HUES48 (cell line): ENCODE measurements at regions not wholly inside any gene's neighbourhood (a gene's known extent, or its start where the extent isn't known, plus 50 kb on each side); places are given as distances from the start of the nearest gene placed in this dataset.

Experiments
- H3K27ac ChIP-seq: one replicate; pipeline ENCODE4 v1.7.0; 2013; ENCODE audit warnings: low read depth, low read length, inconsistent platforms
- H3K27me3 ChIP-seq: 2 replicates; pipeline ENCODE4 v1.6.1; 2013; ENCODE audit warnings: mild to moderate bottlenecking, low read length; ENCODE audit not compliant: control insufficient read depth, insufficient read depth
- H3K36me3 ChIP-seq: 2 replicates; pipeline ENCODE4 v1.6.1; 2013; ENCODE audit warnings: low read length; ENCODE audit not compliant: control insufficient read depth, insufficient read depth
- H3K4me1 ChIP-seq: 2 replicates; pipeline ENCODE4 v1.6.1; 2013; ENCODE audit warnings: mild to moderate bottlenecking, low read length; ENCODE audit not compliant: control insufficient read depth, insufficient read depth
- H3K4me3 ChIP-seq: 2 replicates; pipeline ENCODE4 v1.5.1; 2013; ENCODE audit warnings: mild to moderate bottlenecking, low read depth, low read length
- H3K9ac ChIP-seq: 2 replicates; pipeline ENCODE4 v1.6.1; 2013; ENCODE audit warnings: mild to moderate bottlenecking, low read depth, low read length, moderate library complexity
- H3K9me3 ChIP-seq: 2 replicates; pipeline ENCODE4 v1.6.1; 2013; ENCODE audit warnings: low read length; ENCODE audit not compliant: control insufficient read depth, insufficient read depth

- Histone ChIP-seq H3K4me1 (no peaks in the 10 kb centered on the region), H3K27ac (no peak overlapping the region), H3K27me3 (no peaks in the 10 kb centered on the region), H3K36me3 (no peaks in the 10 kb centered on the region), H3K9me3 (no peaks in the 10 kb centered on the region), H3K4me3 (no peak overlapping the region), H3K9ac (no peak overlapping the region)
Observed at GRCh38 chr10:106254071-106254470, 910.4 kb downstream of the SORCS1 start.

- Histone ChIP-seq H3K9me3 (no peaks in the 10 kb centered on the region), H3K4me1 (no peaks in the 10 kb centered on the region), H3K36me3 (no peaks in the 10 kb centered on the region), H3K27me3 (no peaks in the 10 kb centered on the region), H3K4me3 (no peak overlapping the region), H3K27ac (no peak overlapping the region), H3K9ac (no peak overlapping the region)
Observed at GRCh38 chr10:106252541-106252940, 912.0 kb downstream of the SORCS1 start.

- no peak overlapping the region for H3K4me3 ChIP-seq
Observed at GRCh38 chr10:106251573-106251972, 912.9 kb downstream of the SORCS1 start.

GRCh38 chr10:106242301-106242700, 922.2 kb downstream of the SORCS1 start:
- H3K4me1 ChIP-seq, result no peaks in the 10 kb centered on the region
- H3K4me3 ChIP-seq, result no peak overlapping the region
- H3K36me3 ChIP-seq, result no peaks in the 10 kb centered on the region
- H3K9me3 ChIP-seq, result no peaks in the 10 kb centered on the region
- H3K27me3 ChIP-seq, result no peaks in the 10 kb centered on the region
- no peak overlapping the region for H3K9ac ChIP-seq
- H3K27ac ChIP-seq, result no peak overlapping the region

More at GRCh38 chr10:106251573-106251972, 912.9 kb downstream of the SORCS1 start:
- Histone ChIP-seq H3K9me3 (no peaks in the 10 kb centered on the region), H3K27ac (no peak overlapping the region), H3K36me3 (no peaks in the 10 kb centered on the region), H3K9ac (no peak overlapping the region), H3K4me1 (no peaks in the 10 kb centered on the region), H3K27me3 (no peaks in the 10 kb centered on the region)

- Histone ChIP-seq H3K27ac (no peak overlapping the region), H3K4me1 (no peaks in the 10 kb centered on the region), H3K9ac (no peak overlapping the region), H3K36me3 (no peaks in the 10 kb centered on the region), H3K4me3 (no peak overlapping the region), H3K9me3 (no peaks in the 10 kb centered on the region), H3K27me3 (no peaks in the 10 kb centered on the region)
Observed at GRCh38 chr10:106226828-106227227, 937.7 kb downstream of the SORCS1 start.

GRCh38 chr10:106226142-106226541, 938.4 kb downstream of the SORCS1 start:
- H3K9ac ChIP-seq, result no peak overlapping the region
- no peak overlapping the region for H3K27ac ChIP-seq
- no peaks in the 10 kb centered on the region for H3K4me1 ChIP-seq
- H3K27me3 ChIP-seq, result no peaks in the 10 kb centered on the region
- H3K36me3 ChIP-seq, result no peaks in the 10 kb centered on the region
- H3K4me3 ChIP-seq, result no peak overlapping the region
- H3K9me3 ChIP-seq, result no peaks in the 10 kb centered on the region

GRCh38 chr10:106224676-106225075, 939.8 kb downstream of the SORCS1 start:
- Histone ChIP-seq H3K9me3 (no peaks in the 10 kb centered on the region), H3K27me3 (no peaks in the 10 kb centered on the region), H3K4me1 (no peaks in the 10 kb centered on the region), H3K4me3 (no peak overlapping the region), H3K27ac (no peak overlapping the region), H3K9ac (no peak overlapping the region), H3K36me3 (no peaks in the 10 kb centered on the region)

- no peaks in the 10 kb centered on the region for H3K4me1 ChIP-seq
Observed at GRCh38 chr10:106217627-106218026, 946.9 kb downstream of the SORCS1 start.

GRCh38 chr10:106216085-106216484, 948.4 kb downstream of the SORCS1 start:
- Histone ChIP-seq H3K9ac (no peak overlapping the region), H3K4me1 (no peaks in the 10 kb centered on the region), H3K9me3 (no peaks in the 10 kb centered on the region), H3K4me3 (no peak overlapping the region), H3K27ac (no peak overlapping the region), H3K36me3 (no peaks in the 10 kb centered on the region), H3K27me3 (no peaks in the 10 kb centered on the region)

More at GRCh38 chr10:106217627-106218026, 946.9 kb downstream of the SORCS1 start:
- Histone ChIP-seq H3K27me3 (no peaks in the 10 kb centered on the region), H3K36me3 (no peaks in the 10 kb centered on the region), H3K9ac (no peak overlapping the region), H3K9me3 (no peaks in the 10 kb centered on the region), H3K4me3 (no peak overlapping the region), H3K27ac (no peak overlapping the region)

- Histone ChIP-seq H3K36me3 (no peaks in the 10 kb centered on the region), H3K27ac (no peak overlapping the region), H3K4me3 (no peak overlapping the region), H3K4me1 (no peaks in the 10 kb centered on the region), H3K9me3 (no peaks in the 10 kb centered on the region), H3K9ac (no peak overlapping the region), H3K27me3 (no peaks in the 10 kb centered on the region)
Observed at GRCh38 chr10:106214243-106214642, 950.3 kb downstream of the SORCS1 start.

GRCh38 chr10:106213493-106213892, 951.0 kb downstream of the SORCS1 start:
- H3K4me3 ChIP-seq, result no peak overlapping the region
- no peaks in the 10 kb centered on the region for H3K36me3 ChIP-seq
- H3K4me1 ChIP-seq, result no peaks in the 10 kb centered on the region
- H3K9me3 ChIP-seq, result no peaks in the 10 kb centered on the region
- H3K9ac ChIP-seq, result no peak overlapping the region
- no peaks in the 10 kb centered on the region for H3K27me3 ChIP-seq
- no peak overlapping the region for H3K27ac ChIP-seq

- Histone ChIP-seq H3K36me3 (no peaks in the 10 kb centered on the region), H3K4me3 (no peak overlapping the region), H3K9me3 (no peaks in the 10 kb centered on the region), H3K9ac (no peak overlapping the region), H3K27ac (no peak overlapping the region), H3K27me3 (no peaks in the 10 kb centered on the region), H3K4me1 (no peaks in the 10 kb centered on the region)
Observed at GRCh38 chr10:106198275-106198674, 966.2 kb downstream of the SORCS1 start.
